Middle frontal gyrus (tissue), 1 donor: ENCODE measurements at regions not wholly inside any gene's neighbourhood (a gene's known extent, or its start where the extent isn't known, plus 50 kb on each side); places are given as distances from the start of the nearest gene placed in this dataset.
A peak's percentile ranks its signal among the peaks of the same experiment; 100 is the strongest.

Source experiments
- DNase-seq: peaks from one replicate; pipeline ENCODE4 v3.0.0-alpha.2; 2015; ENCODE audit warnings: low spot score; ENCODE audit errors: extremely low spot score

DNA sequence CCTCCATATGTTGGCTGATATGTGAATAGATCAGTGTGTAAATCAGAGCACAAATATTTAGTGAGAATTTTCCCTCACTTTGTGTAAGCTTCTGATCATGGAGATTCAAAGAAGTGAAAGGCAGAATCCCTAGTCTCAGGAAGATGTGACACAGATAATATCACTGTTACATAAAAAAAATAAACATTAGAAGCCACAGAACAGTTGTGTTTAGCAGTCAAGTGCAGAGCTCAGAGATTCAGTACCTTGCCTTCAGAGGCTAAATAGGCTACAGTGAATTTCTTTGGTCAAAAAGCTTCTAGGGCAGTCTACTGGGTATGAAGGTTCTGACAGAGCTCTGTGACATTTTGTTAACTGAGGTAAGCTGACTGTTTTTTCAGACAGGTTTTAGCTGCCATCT is 591.5 kb downstream of the METTL15 start:
- DNase-seq: no peak

GRCh38 chr11:28697920-28698827 is 590.0 kb downstream of the METTL15 start:
- DNase-seq: peak; percentile 15

GRCh38 chr11:28696591-28696990 is 588.4 kb downstream of the METTL15 start:
- DNase-seq: no peak

DNA sequence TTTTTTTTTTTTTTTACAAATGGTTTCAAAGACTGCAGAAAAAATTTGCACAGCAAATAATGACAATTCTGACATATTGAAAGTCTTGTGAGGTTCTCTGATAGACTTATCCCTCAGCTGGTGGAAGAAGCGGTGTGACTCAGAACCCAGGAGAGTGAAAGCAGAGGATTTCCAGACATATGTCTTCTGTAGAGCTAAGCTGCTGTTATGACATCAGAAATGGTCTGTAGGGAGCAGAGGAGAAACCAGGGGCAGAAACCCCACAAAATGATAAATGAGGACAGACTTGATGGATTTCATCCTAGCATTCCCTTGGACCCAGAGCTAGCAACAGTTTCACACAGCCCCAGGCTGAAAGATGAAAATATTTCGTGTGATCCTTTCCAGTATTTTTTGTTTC is 582.6 kb downstream of the METTL15 start:
- DNase-seq: no peak

DNA sequence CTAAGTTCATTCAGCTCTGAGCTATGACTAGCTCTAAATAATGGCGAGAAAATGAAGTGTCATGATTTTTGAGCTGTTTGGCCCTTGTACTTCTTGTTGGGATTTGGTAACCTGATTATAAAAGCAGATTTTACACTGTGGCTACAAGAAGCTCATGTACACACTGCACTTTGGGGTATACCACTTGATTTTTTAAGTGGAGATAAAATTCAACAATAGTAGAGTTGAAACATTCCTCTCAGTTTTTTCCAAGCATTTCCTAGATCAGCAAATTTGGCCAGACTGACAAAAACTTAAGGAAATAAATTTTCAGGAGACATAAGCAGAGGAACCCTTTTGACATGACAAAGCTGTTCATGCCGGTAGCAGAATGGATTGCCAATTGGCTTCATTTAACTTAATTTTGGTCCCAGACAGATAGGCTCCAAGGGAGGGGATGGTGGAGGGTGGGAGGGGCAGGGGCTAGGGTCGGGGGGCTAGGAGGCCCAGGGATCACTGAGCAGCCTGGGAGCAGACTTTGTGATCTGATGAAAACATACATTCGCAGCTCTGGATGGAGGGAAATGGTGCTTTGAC is 575.9 kb downstream of the METTL15 start:
- DNase-seq: no peak

DNA sequence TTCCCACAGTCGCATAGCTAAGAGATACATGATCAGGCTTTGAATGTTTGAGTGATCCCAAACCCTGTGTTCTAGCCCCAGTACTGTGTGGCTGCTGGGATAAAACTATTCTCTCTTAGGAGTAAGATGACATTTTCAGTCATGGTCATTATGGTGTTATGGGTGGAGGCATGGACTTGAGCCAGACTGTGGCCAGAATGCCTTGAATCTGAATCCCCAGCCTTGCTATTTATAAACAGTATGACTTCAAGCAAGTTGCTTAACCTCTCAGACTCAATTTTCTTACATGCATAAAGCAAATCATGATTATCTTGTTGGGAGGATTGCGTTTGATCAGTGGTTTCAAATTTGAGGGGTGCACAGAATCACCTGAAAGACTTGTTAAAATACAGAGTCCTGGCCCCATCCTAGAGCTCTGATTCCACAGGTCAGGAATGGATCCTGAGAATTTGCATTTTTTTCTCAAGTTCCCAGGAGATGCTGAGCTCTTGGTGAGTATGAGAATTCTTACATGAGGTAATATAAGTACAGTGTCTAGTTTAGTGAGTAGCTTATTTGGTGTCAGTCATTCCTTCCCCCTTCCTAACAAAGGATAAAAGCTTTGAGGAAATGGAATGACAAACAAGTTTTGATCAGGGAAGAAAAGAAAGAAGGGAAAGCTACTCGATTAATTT is 571.7 kb downstream of the METTL15 start:
- DNase-seq: no peak

DNA sequence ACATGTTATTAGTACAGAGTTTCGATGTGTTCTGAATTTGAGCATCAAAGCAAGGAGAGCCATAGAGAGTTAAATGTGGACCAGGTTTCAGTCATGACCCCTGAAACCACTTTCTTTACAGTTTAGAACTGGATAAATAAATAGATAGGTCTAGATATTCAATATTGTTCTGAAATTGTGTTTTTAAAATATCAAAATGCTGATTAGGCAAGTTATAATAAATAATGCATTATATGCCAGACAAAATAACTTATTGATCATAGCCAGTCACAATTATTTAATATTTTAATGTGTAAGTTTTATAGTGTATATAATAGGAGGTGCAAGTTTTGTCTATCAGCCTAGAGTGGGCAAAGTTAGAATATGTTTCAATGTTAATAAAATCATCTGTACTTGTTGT is 569.5 kb downstream of the METTL15 start:
- DNase-seq: no peak

DNA sequence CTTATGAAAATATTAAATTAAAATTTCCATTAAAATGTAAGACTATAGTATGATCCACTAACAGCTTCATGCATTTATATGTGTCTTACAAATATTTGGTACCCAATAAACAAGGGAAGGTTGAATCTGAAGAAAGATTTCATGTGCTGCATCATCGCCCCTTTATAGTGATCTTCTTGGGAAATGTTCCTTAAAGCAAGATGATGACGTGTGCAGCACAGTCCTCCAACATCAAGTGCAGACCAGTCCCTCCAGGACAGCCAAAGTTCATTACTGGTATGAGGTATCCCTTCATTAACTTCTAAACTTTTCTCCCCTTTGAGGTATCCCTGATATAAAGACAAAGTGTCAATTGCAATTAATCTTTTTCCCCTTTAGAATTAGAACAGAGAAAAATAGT is 567.0 kb downstream of the METTL15 start:
- no peak for DNase-seq

DNA sequence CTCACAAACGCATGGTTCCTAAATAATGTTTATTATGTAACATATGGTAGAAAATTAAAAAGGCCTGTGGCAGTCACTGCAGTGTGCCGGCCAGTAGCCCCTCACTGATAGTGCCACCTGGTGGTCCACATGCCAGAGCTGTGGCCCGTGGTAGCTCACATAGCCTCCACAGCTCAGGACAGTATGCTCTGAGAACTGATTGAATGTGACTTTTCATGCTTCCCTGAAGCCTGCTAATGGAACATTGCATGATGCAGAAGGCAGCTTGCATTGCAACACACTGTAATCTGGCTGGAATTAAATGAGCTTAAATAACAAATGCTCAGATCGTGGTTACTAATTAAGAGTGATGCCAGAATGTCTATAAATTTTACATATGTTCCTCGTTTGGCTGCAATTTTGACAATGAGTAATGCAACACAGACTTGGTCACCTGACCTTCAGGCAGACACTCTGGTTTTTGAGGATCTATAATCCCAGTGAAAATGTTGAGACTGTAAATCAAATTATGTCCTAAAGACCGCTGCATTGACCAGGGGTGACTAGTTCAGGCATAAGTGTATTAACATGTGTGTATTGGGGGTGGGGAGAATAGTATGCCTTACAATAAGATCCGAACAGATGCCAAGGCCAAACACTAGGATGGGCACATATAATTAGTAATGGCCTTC is 566.4 kb downstream of the METTL15 start:
- no peak for DNase-seq

- DNase-seq: no peak
Measured at GRCh38 chr11:28673691-28674432, 565.7 kb downstream of the METTL15 start.

- DNase-seq: no peak
Measured at GRCh38 chr11:28671274-28671673, 563.1 kb downstream of the METTL15 start.

DNA sequence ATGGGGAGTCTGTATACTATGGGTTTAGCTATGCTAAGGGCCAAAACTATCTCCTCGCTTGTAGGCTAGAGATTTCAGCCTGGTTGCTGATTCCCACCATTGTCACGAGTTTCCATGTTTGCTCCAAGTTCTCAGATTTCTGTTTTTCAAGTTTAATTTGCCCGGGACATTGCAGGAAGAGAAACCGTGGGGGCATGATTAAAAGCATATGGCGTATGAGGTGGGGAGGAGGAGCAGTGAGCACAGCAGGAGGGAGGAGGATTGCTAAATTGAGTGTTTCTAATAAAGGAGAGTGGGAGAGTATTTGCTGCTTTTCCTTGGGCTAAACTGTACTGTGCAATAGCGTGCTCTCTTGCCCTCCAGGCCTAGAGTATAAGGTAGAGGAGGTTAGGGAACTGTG is 558.4 kb downstream of the METTL15 start:
- DNase-seq: no peak

DNA sequence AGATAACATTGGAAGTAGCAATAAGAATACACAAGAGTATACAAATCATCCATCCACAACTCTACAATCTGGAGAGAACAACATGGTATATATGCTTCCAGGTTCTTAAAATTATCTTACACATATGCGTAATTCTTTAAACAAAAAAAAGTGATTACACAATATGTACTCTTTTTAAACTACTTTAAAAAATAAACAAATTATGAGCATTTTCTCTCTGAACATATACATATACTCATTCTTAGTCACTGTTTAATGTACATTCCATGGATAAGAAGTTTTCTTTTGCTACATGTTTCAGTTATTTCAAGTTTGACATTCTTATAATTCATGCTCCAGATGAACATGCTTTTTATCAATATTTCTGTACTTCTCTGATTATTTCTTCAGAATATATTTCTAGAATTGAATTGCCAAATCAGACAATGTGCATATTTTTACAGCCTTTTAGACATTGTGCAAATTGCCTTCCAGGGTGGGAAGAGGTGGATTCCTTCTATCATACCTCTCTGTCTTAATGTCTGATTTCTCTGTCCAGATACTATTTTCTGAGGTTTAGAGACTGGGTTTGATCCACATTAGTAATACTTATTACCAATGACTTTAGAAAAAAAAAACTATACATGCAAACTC is 551.6 kb downstream of the METTL15 start:
- no peak for DNase-seq

DNA sequence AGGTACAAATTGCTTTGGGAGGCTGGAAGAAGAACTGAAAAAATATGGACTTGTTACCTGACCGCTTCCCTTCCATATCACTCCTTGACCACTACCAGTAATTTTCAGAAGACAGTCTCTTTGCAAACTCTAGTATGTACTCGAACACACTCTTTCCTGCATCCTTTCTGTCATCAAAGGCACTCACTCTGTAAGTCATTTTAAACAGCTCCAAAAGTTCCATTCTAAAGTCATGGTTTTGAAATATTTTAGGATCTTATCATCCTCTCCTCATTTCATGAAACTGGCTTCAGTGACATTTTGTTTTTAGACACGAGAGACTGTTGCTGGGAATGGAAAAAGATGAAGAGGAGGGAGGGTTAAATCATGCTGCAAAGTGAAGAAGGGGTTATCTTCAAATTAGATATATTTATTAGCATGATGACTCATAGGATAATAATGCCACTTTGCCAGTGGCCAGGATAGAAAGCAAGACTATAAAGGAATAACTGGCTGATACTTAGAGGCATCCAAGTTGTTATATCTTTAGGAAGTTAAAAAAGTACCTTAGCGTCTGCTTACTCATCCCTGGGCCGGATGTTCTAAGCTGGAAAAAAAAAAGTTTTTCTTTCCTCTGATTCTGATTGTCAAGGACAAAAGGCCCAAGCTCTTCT is 549.3 kb downstream of the METTL15 start:
- DNase-seq: no peak

DNA sequence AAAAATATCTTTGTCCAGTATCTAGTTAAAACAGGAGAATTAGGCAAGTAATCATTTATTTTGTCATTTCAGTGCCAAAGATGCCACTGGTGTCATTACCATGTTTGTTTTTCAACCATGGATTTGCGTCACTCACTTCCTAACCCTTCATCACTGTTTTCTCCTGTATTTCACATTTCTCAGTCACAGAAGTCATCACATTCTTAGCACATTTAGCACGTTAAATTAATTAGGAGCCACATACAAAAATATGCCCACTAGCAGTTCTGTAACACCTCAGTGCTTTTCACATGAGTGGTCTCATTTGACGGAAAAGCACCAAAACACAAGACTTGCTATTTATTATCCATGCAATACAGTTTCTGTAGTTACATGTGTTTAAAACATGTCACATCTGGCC is 546.0 kb downstream of the METTL15 start:
- no peak for DNase-seq

GRCh38 chr11:28649922-28650321 is 541.7 kb downstream of the METTL15 start:
- DNase-seq: no peak

GRCh38 chr11:28636566-28636965 is 528.4 kb downstream of the METTL15 start:
- DNase-seq: no peak

DNA sequence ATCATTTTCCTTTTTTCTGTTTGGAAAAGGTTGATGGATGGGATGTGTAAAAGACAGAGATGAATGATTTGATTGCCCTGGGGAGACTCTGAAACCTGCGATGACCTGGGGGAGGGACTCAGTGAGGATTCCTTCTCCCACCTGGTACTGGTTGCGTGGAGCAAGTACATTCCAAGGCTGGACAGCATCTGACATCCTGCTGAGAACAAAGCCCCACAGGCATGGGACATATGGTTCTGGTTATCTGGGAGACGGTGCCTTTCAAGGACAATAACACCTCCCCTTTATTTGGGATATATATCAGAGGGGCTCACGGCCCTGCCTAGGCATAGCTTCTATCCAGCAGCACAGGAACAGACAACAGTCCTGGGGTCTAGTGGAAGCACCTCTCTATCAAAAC is 527.8 kb downstream of the METTL15 start:
- DNase-seq: no peak

DNA sequence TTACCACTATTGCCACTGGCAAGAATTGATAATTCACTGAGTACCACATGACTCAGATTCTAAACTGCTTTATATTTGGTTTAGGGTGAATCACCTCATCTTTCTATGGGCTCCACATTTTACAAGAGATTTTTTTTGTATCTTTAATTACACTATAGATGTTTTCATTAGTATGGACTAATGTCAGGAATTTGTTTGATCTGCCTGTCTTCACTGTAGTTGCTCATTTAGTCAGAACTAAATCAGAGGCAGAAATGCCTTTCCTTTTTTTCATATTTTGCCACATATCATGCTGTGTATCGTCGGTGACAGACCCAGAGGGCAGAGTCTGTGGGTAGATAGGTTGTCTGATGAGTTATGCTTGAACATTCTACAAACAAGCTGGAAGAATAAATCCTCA is 524.1 kb downstream of the METTL15 start:
- DNase-seq: no peak

DNA sequence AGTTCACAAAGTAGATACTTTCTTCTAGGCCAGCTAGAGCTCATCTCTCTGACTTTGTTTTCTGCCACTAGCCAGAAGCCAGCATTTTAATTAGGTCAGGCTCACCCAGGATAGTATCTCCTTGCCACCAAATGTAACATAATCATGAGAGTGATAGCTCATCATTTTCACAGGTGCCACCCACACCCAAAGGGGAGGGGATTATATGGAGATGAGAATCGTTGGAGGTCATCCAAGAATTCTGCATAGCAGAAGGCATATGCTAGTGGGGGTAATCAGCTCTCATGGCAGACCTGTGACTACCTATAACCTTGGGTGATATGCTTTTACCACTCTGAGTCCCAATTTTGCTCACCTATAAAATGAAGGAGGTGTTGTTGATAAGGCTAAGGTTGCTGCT is 523.0 kb downstream of the METTL15 start:
- DNase-seq: no peak
